HG03439 (cell line): ENCODE measurements at regions not wholly inside any gene's neighbourhood (a gene's known extent, or its start where the extent isn't known, plus 50 kb on each side); places are given as distances from the start of the nearest gene placed in this dataset.

ENCODE experiments used
- ATAC-seq: cut with Tn5 transposase; IDR thresholded peaks from one replicate; pipeline ENCODE4 v1.9.1; 2021; ENCODE audit warnings: mild to moderate bottlenecking, moderate library complexity; ENCODE audit not compliant: unreplicated experiment

GRCh38 chr3:104992676-104993075 lies 374.0 kb upstream of the ALCAM start:
- ATAC-seq, result no peak

- ATAC-seq, result no peak
Measured at GRCh38 chr3:105006164-105006563, 360.5 kb upstream of the ALCAM start.

GRCh38 chr3:105013657-105014056 lies 353.1 kb upstream of the ALCAM start:
- no peak for ATAC-seq

GRCh38 chr3:105014631-105015030 lies 352.1 kb upstream of the ALCAM start:
- ATAC-seq, result no peak

GRCh38 chr3:105022813-105023212 lies 343.9 kb upstream of the ALCAM start:
- ATAC-seq, result no peak

- ATAC-seq, result no peak
Measured at GRCh38 chr3:105030211-105030610, 336.5 kb upstream of the ALCAM start.

GRCh38 chr3:105032541-105032940 lies 334.2 kb upstream of the ALCAM start:
- ATAC-seq, result no peak

GRCh38 chr3:105033081-105033480 lies 333.6 kb upstream of the ALCAM start:
- ATAC-seq, result no peak

GRCh38 chr3:105039004-105039403 lies 327.7 kb upstream of the ALCAM start:
- ATAC-seq, result no peak

- ATAC-seq, result no peak
Measured at GRCh38 chr3:105040026-105040622, 326.6 kb upstream of the ALCAM start.

- no peak for ATAC-seq
Measured at GRCh38 chr3:105042586-105042985, 324.1 kb upstream of the ALCAM start.

GRCh38 chr3:105051111-105051510 lies 315.6 kb upstream of the ALCAM start:
- ATAC-seq, result no peak

- no peak for ATAC-seq
Measured at GRCh38 chr3:105051972-105052371, 314.7 kb upstream of the ALCAM start.

GRCh38 chr3:105062853-105063252 lies 303.9 kb upstream of the ALCAM start:
- no peak for ATAC-seq

GRCh38 chr3:105065895-105066839 lies 300.5 kb upstream of the ALCAM start:
- no peak for ATAC-seq

GRCh38 chr3:105067361-105067760 lies 299.3 kb upstream of the ALCAM start:
- ATAC-seq, result no peak

GRCh38 chr3:105077060-105077822 lies 289.5 kb upstream of the ALCAM start:
- ATAC-seq, result no peak

GRCh38 chr3:105083945-105084344 lies 282.8 kb upstream of the ALCAM start:
- no peak for ATAC-seq

GRCh38 chr3:105085506-105085905 lies 281.2 kb upstream of the ALCAM start:
- ATAC-seq, result no peak

GRCh38 chr3:105093371-105094252 lies 273.1 kb upstream of the ALCAM start:
- no peak for ATAC-seq

GRCh38 chr3:105094588-105094987 lies 272.1 kb upstream of the ALCAM start:
- no peak for ATAC-seq
